Karpas-422 (cell line): ENCODE measurements at regions not wholly inside any gene's neighbourhood (a gene's known extent, or its start where the extent isn't known, plus 50 kb on each side); places are given as distances from the start of the nearest gene placed in this dataset.

Experiments
- DNase-seq: peaks from one replicate; pipeline ENCODE4 v3.0.0-alpha.2; 2015
- H2AFZ ChIP-seq: fragments of 200-600 bp; sonication (generic); 2 replicates; pipeline ENCODE4 v1.6.1; 2014; ENCODE audit warnings: antibody characterized with exemption, low read length, mixed read lengths
- H3K27ac ChIP-seq: fragments of 200-600 bp; sonication (generic); 2 replicates; pipeline ENCODE4 v1.5.1; 2014; ENCODE audit warnings: mild to moderate bottlenecking, low read length, moderate library complexity
- H3K27me3 ChIP-seq: fragments of 200-600 bp; sonication (generic); 2 replicates; pipeline ENCODE4 v1.6.1; 2014; ENCODE audit warnings: low read length, mixed read lengths
- H3K36me3 ChIP-seq: fragments of 200-600 bp; sonication (generic); 2 replicates; pipeline ENCODE4 v1.6.1; 2014; ENCODE audit warnings: low read length, mixed read lengths; ENCODE audit not compliant: insufficient read depth
- H3K4me1 ChIP-seq: fragments of 200-600 bp; sonication (generic); 2 replicates; pipeline ENCODE4 v1.6.1; 2014; ENCODE audit warnings: mild to moderate bottlenecking, low read length, mixed read lengths
- H3K4me2 ChIP-seq: fragments of 200-600 bp; sonication (generic); 2 replicates; pipeline ENCODE4 v1.6.1; 2014; ENCODE audit warnings: low read length, low read depth, mild to moderate bottlenecking; ENCODE audit not compliant: poor library complexity, severe bottlenecking
- H3K4me3 ChIP-seq: fragments of 200-600 bp; sonication (generic); 2 replicates; pipeline ENCODE4 v1.5.1; 2014; ENCODE audit warnings: mild to moderate bottlenecking, antibody characterized with exemption, low read length, mixed read lengths
- H3K79me2 ChIP-seq: fragments of 200-600 bp; sonication (generic); 2 replicates; pipeline ENCODE4 v1.6.1; 2014; ENCODE audit warnings: mild to moderate bottlenecking, low read length, mixed read lengths
- H3K9ac ChIP-seq: fragments of 200-600 bp; sonication (generic); 2 replicates; pipeline ENCODE4 v1.6.0; 2014; ENCODE audit warnings: low read length
- H3K9me2 ChIP-seq: fragments of 200-600 bp; sonication (generic), shearing (Covaris generic); replicated peaks from 2 replicates; pipeline ENCODE4 v1.6.0; 2014; ENCODE audit warnings: mild to moderate bottlenecking, low read length, moderate library complexity; ENCODE audit not compliant: insufficient read depth
- H3K9me3 ChIP-seq: fragments of 300-700, 200-600 bp; sonication (generic); 2 replicates; pipeline ENCODE4 v1.6.1; 2014; ENCODE audit warnings: low read length, mixed read lengths
- H4K20me1 ChIP-seq: fragments of 200-600 bp; sonication (generic); 2 replicates; pipeline ENCODE4 v1.6.1; 2014; ENCODE audit warnings: mild to moderate bottlenecking, antibody characterized with exemption, low read length, low read depth; ENCODE audit not compliant: insufficient read depth

DNA sequence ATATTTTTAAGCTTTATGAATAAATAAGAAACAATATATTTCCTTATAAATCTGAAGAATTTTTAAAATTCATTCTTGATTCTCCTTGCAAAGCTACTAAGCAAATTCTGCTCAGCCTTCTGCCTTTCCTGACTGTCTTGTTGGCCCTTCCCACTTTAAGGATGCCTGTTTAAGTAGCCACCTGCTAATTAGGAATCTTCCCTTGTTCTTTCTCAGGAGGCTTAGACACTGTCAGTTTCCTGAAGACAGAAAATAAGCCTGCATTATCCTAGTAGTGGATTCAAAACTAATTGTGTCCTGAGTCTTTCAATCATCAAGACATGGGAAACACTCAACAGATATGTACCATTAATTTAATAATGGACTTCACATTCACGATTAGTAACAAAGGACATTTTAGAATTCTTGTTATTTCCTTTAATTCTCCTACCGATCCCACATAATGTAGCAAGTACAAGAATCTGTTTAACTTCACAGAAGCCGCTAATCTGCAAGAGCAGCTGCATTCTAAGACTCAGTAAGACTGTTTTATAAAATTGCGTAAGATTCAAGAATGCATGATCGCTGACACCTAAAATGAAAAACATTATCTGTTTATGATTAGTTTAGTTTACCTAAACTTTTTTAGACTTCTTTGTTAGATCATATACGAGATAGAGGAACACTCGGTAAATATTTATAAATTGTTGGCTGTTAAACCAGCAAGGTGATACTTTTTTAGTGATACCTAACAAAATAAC, 445.4 kb upstream of the DSEL start:
- Histone ChIP-seq H2AFZ (no peak overlapping the region), H4K20me1 (no peaks in the 10 kb centered on the region), H3K27me3 (no peaks in the 10 kb centered on the region), H3K27ac (no peak overlapping the region), H3K9me2 (no peaks in the 10 kb centered on the region), H3K79me2 (no peaks in the 10 kb centered on the region), H3K9me3 (peaks cover 21% of the 10 kb centered on the region), H3K9ac (no peak overlapping the region), H3K36me3 (no peaks in the 10 kb centered on the region), H3K4me1 (no peaks in the 10 kb centered on the region), H3K4me3 (no peak overlapping the region), H3K4me2 (no peak overlapping the region)
- DNase-seq, result no peak

DNA sequence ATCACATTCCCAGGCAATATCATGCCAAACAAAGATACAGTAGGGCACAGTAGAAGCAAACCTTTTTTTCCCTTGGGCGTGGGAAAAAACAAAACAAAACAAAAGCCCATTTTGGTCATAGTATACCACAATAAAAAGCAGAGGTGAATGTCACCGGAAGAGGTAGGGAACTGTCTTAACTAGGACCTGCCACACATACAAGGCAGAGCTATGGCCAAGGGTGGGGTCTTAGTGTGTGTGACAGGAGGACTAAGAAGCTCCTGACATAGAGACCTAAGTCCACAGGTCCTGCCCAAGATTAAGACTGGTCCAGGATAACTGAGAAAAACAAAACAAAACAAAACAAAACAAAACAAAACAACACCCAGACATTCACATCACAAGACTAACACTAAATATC, 441.2 kb upstream of the DSEL start:
- Histone ChIP-seq H3K4me1 (no peaks in the 10 kb centered on the region), H3K79me2 (no peaks in the 10 kb centered on the region), H3K4me3 (no peak overlapping the region), H3K27ac (no peak overlapping the region), H3K4me2 (no peak overlapping the region), H3K27me3 (no peaks in the 10 kb centered on the region), H3K9me2 (no peaks in the 10 kb centered on the region), H2AFZ (no peak overlapping the region), H3K9ac (no peak overlapping the region), H4K20me1 (no peaks in the 10 kb centered on the region), H3K9me3 (peaks cover 24% of the 10 kb centered on the region), H3K36me3 (no peaks in the 10 kb centered on the region)
- DNase-seq, result no peak

DNA sequence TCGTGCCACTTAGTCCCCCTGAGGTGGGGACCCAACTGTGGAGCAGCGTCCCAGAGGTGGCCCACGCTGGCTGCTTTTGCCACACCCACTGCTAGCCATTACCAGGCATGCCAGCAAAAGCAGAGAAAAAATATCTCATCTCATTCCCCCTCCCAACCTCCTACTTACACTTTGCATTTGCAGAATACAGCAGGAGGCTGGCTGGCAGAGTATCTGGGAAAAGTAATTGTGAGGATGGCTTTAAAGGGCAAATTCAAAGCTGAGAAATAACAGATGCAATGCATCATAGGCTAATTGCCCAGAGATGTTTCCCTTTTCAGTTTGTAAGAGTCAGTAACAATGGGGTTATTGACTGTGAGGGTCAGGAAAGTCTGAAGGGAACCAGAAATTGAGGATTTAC, 438.1 kb upstream of the DSEL start:
- no peak overlapping the region for H3K4me3 ChIP-seq
- H3K79me2 ChIP-seq, result no peaks in the 10 kb centered on the region
- H4K20me1 ChIP-seq, result no peaks in the 10 kb centered on the region
- no peaks in the 10 kb centered on the region for H3K27me3 ChIP-seq
- no peak overlapping the region for H3K4me2 ChIP-seq
- DNase-seq, result no peak
- H3K36me3 ChIP-seq, result no peaks in the 10 kb centered on the region
- H3K9me3 ChIP-seq, result peaks cover 30% of the 10 kb centered on the region
- H2AFZ ChIP-seq, result no peak overlapping the region
- H3K9me2 ChIP-seq, result no peaks in the 10 kb centered on the region
- no peak overlapping the region for H3K9ac ChIP-seq
- H3K27ac ChIP-seq, result no peak overlapping the region
- no peaks in the 10 kb centered on the region for H3K4me1 ChIP-seq

DNA sequence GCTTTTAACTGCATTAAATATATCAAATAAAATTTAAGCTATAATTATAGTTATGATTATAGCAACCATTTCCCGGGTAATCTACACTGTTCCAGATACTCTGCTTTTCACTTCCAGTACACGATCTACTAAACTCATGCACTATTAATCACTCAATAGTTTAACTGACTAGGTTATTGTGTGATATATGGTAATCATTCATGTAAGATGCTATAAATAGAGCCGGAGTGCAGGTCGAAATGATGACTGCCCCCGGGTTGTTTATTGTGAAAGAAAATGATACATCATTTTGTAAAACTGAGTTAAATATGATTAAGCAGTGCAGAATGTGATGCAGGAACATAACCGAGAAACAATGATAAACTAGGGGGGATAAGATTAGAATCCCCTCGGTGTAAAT, 434.6 kb upstream of the DSEL start:
- no peaks in the 10 kb centered on the region for H3K27me3 ChIP-seq
- no peaks in the 10 kb centered on the region for H4K20me1 ChIP-seq
- DNase-seq, result no peak
- H2AFZ ChIP-seq, result no peak overlapping the region
- no peaks in the 10 kb centered on the region for H3K79me2 ChIP-seq
- H3K4me2 ChIP-seq, result no peak overlapping the region
- peaks cover 35% of the 10 kb centered on the region for H3K9me3 ChIP-seq
- H3K9ac ChIP-seq, result no peak overlapping the region
- no peaks in the 10 kb centered on the region for H3K4me1 ChIP-seq
- H3K36me3 ChIP-seq, result no peaks in the 10 kb centered on the region
- H3K27ac ChIP-seq, result no peak overlapping the region
- H3K9me2 ChIP-seq, result no peaks in the 10 kb centered on the region
- no peak overlapping the region for H3K4me3 ChIP-seq

DNA sequence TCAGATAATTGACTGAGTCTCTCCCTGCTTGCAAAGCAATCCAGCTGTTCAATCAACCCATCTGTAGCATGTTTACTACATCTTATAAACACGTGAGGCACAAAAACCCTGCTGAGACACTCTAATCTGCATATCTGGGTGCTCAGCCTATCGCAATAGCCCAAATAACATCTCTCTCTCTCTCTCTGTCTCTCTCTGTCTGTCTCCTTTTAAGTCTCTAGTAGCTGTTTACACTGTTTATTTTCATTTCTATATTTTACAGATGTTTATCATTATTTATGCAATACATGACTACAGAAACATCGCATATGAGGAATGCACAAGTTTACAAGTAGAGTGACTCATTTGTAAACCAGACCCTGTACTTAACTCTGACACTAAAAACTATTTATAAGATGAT, 422.1 kb upstream of the DSEL start:
- Histone ChIP-seq H4K20me1 (no peaks in the 10 kb centered on the region), H3K4me3 (no peak overlapping the region), H3K79me2 (no peaks in the 10 kb centered on the region), H3K36me3 (peaks cover 3% of the 10 kb centered on the region; the same call in 1 of the 2 replicates), H3K9me3 (peaks cover 40% of the 10 kb centered on the region), H3K9ac (no peak overlapping the region), H3K27me3 (no peaks in the 10 kb centered on the region), H3K4me2 (no peak overlapping the region), H2AFZ (no peak overlapping the region), H3K9me2 (no peaks in the 10 kb centered on the region), H3K27ac (no peak overlapping the region), H3K4me1 (no peaks in the 10 kb centered on the region)
- no peak for DNase-seq

DNA sequence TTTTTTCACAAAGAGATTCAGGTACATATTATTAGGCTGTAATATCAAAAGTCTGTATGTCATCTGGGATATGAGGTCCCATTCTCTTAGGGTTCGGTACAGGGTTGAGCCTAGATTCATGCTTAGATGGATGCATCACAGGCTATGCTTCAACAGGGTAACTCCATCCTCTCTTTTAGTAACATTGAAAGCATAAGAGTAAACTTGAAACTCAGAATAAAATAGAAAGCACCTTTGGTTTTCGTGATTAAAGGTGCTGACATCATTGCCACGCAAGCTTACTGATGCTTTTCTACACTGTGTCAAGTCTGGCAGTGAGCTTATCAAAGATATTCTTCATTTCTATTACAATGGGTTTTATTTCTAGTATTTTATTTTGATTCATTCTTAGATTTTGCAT, 419.1 kb upstream of the DSEL start:
- H2AFZ ChIP-seq, result no peak overlapping the region
- no peak overlapping the region for H3K4me2 ChIP-seq
- H3K9ac ChIP-seq, result no peak overlapping the region
- DNase-seq, result no peak
- no peaks in the 10 kb centered on the region for H3K27me3 ChIP-seq
- H3K79me2 ChIP-seq, result no peaks in the 10 kb centered on the region
- H3K36me3 ChIP-seq, result peaks cover 3% of the 10 kb centered on the region; the same call in 1 of the 2 replicates
- no peak overlapping the region for H3K4me3 ChIP-seq
- peaks cover 50% of the 10 kb centered on the region for H3K9me3 ChIP-seq
- no peak overlapping the region for H3K27ac ChIP-seq
- no peaks in the 10 kb centered on the region for H4K20me1 ChIP-seq
- no peaks in the 10 kb centered on the region for H3K9me2 ChIP-seq
- H3K4me1 ChIP-seq, result no peaks in the 10 kb centered on the region

DNA sequence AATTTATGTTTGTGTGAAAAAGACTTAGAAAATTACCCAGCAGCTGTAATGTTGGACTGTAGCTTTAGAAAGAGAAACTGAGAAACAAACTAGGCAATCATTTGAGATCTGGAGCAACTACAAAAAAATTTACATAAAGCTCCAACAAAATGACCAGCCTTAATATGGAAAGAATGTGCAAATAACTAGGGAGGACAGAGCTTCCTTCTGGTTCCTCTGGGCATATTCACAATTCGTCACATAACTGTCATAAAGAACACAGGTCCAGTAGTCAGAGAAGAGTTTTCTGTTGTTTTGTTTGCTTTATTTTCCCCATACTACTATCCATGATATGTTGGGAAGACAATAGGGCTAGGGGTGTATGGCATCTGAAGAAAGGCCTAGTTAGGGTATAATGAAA, 416.8 kb upstream of the DSEL start:
- H3K9me2 ChIP-seq, result no peaks in the 10 kb centered on the region
- no peaks in the 10 kb centered on the region for H4K20me1 ChIP-seq
- DNase-seq, result no peak
- H3K27me3 ChIP-seq, result no peaks in the 10 kb centered on the region
- peaks cover 48% of the 10 kb centered on the region for H3K9me3 ChIP-seq
- no peaks in the 10 kb centered on the region for H3K79me2 ChIP-seq
- H3K9ac ChIP-seq, result no peak overlapping the region
- 0 out of 2 replicates have a peak overlapping the region, but pooled peaks have one; percentile 5 for H3K4me3 ChIP-seq
- no peak overlapping the region for H2AFZ ChIP-seq
- H3K4me1 ChIP-seq, result no peaks in the 10 kb centered on the region
- H3K27ac ChIP-seq, result no peak overlapping the region
- no peak overlapping the region for H3K4me2 ChIP-seq
- peaks cover 3% of the 10 kb centered on the region; the same call in 1 of the 2 replicates for H3K36me3 ChIP-seq

DNA sequence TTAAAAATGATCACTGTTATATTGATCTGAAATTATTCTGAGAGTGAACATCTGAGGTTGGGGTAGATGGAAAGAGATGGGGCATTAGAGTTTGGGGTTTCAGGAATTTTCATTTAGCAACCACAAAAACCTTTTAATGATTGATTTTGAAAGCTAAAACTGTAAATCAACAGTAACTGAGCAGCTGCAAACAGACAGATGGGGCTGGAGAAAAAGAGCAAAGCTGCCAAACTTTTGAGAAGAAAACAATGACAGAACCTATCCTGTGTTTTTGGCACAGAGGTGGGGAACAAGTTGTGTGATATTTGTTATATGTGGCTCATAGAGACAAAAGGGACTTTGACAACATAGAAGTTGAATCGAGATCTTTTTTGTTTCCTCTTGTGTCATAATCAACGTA, 415.8 kb upstream of the DSEL start:
- H3K4me3 ChIP-seq, result no peak overlapping the region
- no peak overlapping the region for H3K9ac ChIP-seq
- no peak overlapping the region for H3K27ac ChIP-seq
- H4K20me1 ChIP-seq, result no peaks in the 10 kb centered on the region
- no peaks in the 10 kb centered on the region for H3K79me2 ChIP-seq
- peaks cover 3% of the 10 kb centered on the region; the same call in 1 of the 2 replicates for H3K36me3 ChIP-seq
- no peak for DNase-seq
- H2AFZ ChIP-seq, result no peak overlapping the region
- H3K9me2 ChIP-seq, result no peaks in the 10 kb centered on the region
- no peaks in the 10 kb centered on the region for H3K27me3 ChIP-seq
- no peak overlapping the region for H3K4me2 ChIP-seq
- H3K9me3 ChIP-seq, result peaks cover 51% of the 10 kb centered on the region
- H3K4me1 ChIP-seq, result no peaks in the 10 kb centered on the region
